HCT116 (cell line): ENCODE measurements at regions not wholly inside any gene's neighbourhood (a gene's known extent, or its start where the extent isn't known, plus 50 kb on each side); places are given as distances from the start of the nearest gene placed in this dataset.

Experiments
- ATAC-seq: fragments of 200-7000 bp; cut with Tn5 transposase; 2 replicates; pipeline ENCODE4 v1.9.1; 2020; ENCODE audit warnings: mild to moderate bottlenecking, moderate library complexity
- BruUV-seq: library from RNA; stranded (reverse); fragments of 400-500 nt; replicated peaks from 2 replicates; lab custom pipeline; 2021; lab: Mats Ljungman, UMichigan
- CTCF ChIA-PET: fragments of 300-600 bp; sonication (Branson Sonifier 250); formaldehyde crosslinking; loops from one replicate; lab custom pipeline; 2021; ENCODE audit warnings: antibody characterized with exemption; lab: Charles Lee
- POLR2A ChIA-PET: fragments of 300-600, 350-600 bp; sonication (Branson Sonifier 250); formaldehyde crosslinking; loops from one replicate; lab custom pipeline; 2021; ENCODE audit warnings: antibody characterized with exemption; lab: Charles Lee
- RAD21 ChIA-PET, 2 experiments: fragments of 300-600 bp; sonication (Branson Sonifier 250); formaldehyde crosslinking; loops; one replicate each; lab custom pipeline; 2023; ENCODE audit warnings: low total read pairs in 2 of 2; ENCODE audit not compliant: uncharacterized antibody in 2 of 2, unreplicated experiment in 2 of 2, low non-redundant PET in 1 of 2; lab: Charles Lee
- DNase-seq: peaks from one replicate; pipeline ENCODE4 v3.0.0-alpha.2; 2010; ENCODE audit warnings: low read depth, low spot score
- H2AFZ ChIP-seq: fragments of 200-600 bp; shearing (Covaris generic), sonication (generic); 2 replicates; pipeline ENCODE4 v1.6.1; 2017; ENCODE audit warnings: low read depth, mixed run types, mixed read lengths, antibody characterized with exemption, low read length; ENCODE audit not compliant: poor library complexity, severe bottlenecking
- H3K27ac ChIP-seq: 2 replicates; pipeline ENCODE4 v1.5.1; 2012; ENCODE audit warnings: low read depth, low read length
- H3K27me3 ChIP-seq: fragments of 200-600 bp; sonication (generic); 2 replicates; pipeline ENCODE4 v1.6.1; 2016; ENCODE audit warnings: mixed run types, low read length, mixed read lengths; ENCODE audit not compliant: insufficient read depth
- H3K36me3 ChIP-seq, 2 experiments: fragments of 200-500 bp in 1 of 2; fragments of 200-600 bp in 1 of 2; sonication (Bioruptor generic) in 1 of 2; sonication (generic) in 1 of 2; 2 replicates each; pipeline versions ENCODE4 v1.5.1 to v1.6.1; 2014 to 2016; ENCODE audit warnings: low read length in 2 of 2, inconsistent platforms in 1 of 2, mixed read lengths in 1 of 2, mixed run types in 1 of 2; ENCODE audit not compliant: insufficient read depth in 2 of 2, control insufficient read depth in 1 of 2
- H3K4me1 ChIP-seq, 2 experiments: fragments of 200-600 bp in 1 of 2; sonication (generic) in 1 of 2; 2 replicates each; pipeline versions ENCODE4 v1.5.1 to v1.6.1; 2012 to 2017; ENCODE audit warnings: low read length in 2 of 2, inconsistent platforms in 1 of 2, mild to moderate bottlenecking in 1 of 2, mixed read lengths in 1 of 2, mixed run types in 1 of 2, moderate library complexity in 1 of 2; ENCODE audit not compliant: insufficient read depth in 2 of 2, control insufficient read depth in 1 of 2
- H3K4me2 ChIP-seq: fragments of 200-600 bp; sonication (generic); 2 replicates; pipeline ENCODE4 v1.6.1; 2017; ENCODE audit warnings: mixed run types, low read length, mixed read lengths
- H3K4me3 ChIP-seq, 2 experiments: fragments of 200-600 bp in 1 of 2; sonication (generic) in 1 of 2; replicated peaks in 1 of 2; 2 replicates each; pipeline ENCODE4 v1.5.1; 2011 to 2016; ENCODE audit warnings: low read length in 2 of 2, control low read depth in 1 of 2, low read depth in 1 of 2, mild to moderate bottlenecking in 1 of 2, mixed read lengths in 1 of 2, mixed run types in 1 of 2
- H3K79me2 ChIP-seq: fragments of 200-600 bp; sonication (generic); 2 replicates; pipeline ENCODE4 v1.6.1; 2017; ENCODE audit warnings: mild to moderate bottlenecking, mixed run types, low read length, moderate library complexity, mixed read lengths; ENCODE audit not compliant: insufficient read depth
- H3K9ac ChIP-seq: fragments of 200-600 bp; sonication (generic); 2 replicates; pipeline ENCODE4 v1.6.1; 2016; ENCODE audit warnings: low read length, mixed read lengths
- H3K9me2 ChIP-seq: fragments of 200-600 bp; sonication (generic), shearing (Covaris generic); 2 replicates; pipeline ENCODE4 v1.6.1; 2017; ENCODE audit warnings: mixed run types, mild to moderate bottlenecking, moderate library complexity; ENCODE audit not compliant: insufficient read depth
- H3K9me3 ChIP-seq, 2 experiments: fragments of 200-500 bp in 1 of 2; fragments of 200-600 bp in 1 of 2; sonication (Bioruptor generic) in 1 of 2; sonication (generic) in 1 of 2; 2 replicates each; pipeline ENCODE4 v1.6.1; 2014 to 2017; ENCODE audit warnings: low read length in 2 of 2, mixed read lengths in 2 of 2, inconsistent platforms in 1 of 2, low read depth in 1 of 2, mild to moderate bottlenecking in 1 of 2, mixed run types in 1 of 2, moderate library complexity in 1 of 2; ENCODE audit not compliant: control insufficient read depth in 1 of 2, insufficient read depth in 1 of 2
- H4K20me1 ChIP-seq: fragments of 200-600 bp; sonication (generic), shearing (Covaris generic); 2 replicates; pipeline ENCODE4 v1.6.1; 2017; ENCODE audit warnings: mixed run types, mild to moderate bottlenecking, moderate library complexity; ENCODE audit not compliant: insufficient read depth
- ATF3 ChIP-seq: IDR thresholded peaks from 2 replicates; pipeline ENCODE4 v1.6.1; 2012
- CBX3 ChIP-seq: IDR thresholded peaks from 2 replicates; pipeline ENCODE4 v1.6.1; 2012; ENCODE audit warnings: low read depth
- CTCF ChIP-seq, 3 experiments: fragments of 200-600 bp in 1 of 3; sonication (generic) in 1 of 3; IDR thresholded peaks in 2 of 3; conservative IDR thresholded peaks in 1 of 3; 2 replicates each; pipeline ENCODE4 v1.5.1; 2012 to 2017; ENCODE audit warnings: low read depth in 2 of 3, low read length in 2 of 3, antibody characterized with exemption in 1 of 3, borderline replicate concordance in 1 of 3, control low read depth in 1 of 3, mild to moderate bottlenecking in 1 of 3, mixed read lengths in 1 of 3, mixed run types in 1 of 3, moderate library complexity in 1 of 3; ENCODE audit not compliant: insufficient read depth in 1 of 3
- EGR1 ChIP-seq: IDR thresholded peaks from 2 replicates; pipeline ENCODE4 v1.6.1; 2012; ENCODE audit warnings: low read depth
- ELF1 ChIP-seq: IDR thresholded peaks from 2 replicates; pipeline ENCODE4 v1.6.1; 2012; ENCODE audit warnings: low read depth, borderline replicate concordance
- EZH2 ChIP-seq: fragments of 200-600 bp; sonication (generic); IDR thresholded peaks from 2 replicates; pipeline ENCODE4 v1.6.1; 2017; ENCODE audit warnings: antibody characterized with exemption, mixed run types
- EZH2phosphoT487 ChIP-seq: fragments of 200-600 bp; IDR thresholded peaks from 2 replicates; pipeline ENCODE4 v1.6.1; 2018; ENCODE audit warnings: antibody characterized with exemption, borderline replicate concordance
- FOSL1 ChIP-seq: IDR thresholded peaks from 2 replicates; pipeline ENCODE4 v1.6.1; 2012; ENCODE audit warnings: low read depth
- POLR2A ChIP-seq: IDR thresholded peaks from 2 replicates; pipeline ENCODE4 v1.7.0; 2011; ENCODE audit warnings: borderline replicate concordance; ENCODE audit not compliant: insufficient read depth, insufficient read length; ENCODE audit errors: extremely low read depth
- POLR2AphosphoS5 ChIP-seq: IDR thresholded peaks from 2 replicates; pipeline ENCODE4 v1.6.1; 2011; ENCODE audit warnings: mild to moderate bottlenecking, low read depth, low read length, moderate library complexity
- RAD21 ChIP-seq: IDR thresholded peaks from 2 replicates; pipeline ENCODE4 v1.6.1; 2012; ENCODE audit warnings: low read depth, mild to moderate bottlenecking
- REST ChIP-seq: IDR thresholded peaks from 2 replicates; pipeline ENCODE4 v1.6.1; 2012; ENCODE audit warnings: low read depth
- SIN3A ChIP-seq: IDR thresholded peaks from 2 replicates; pipeline ENCODE4 v1.6.1; 2012; ENCODE audit warnings: low read depth
- SP1 ChIP-seq: IDR thresholded peaks from 2 replicates; pipeline ENCODE4 v1.6.1; 2012; ENCODE audit warnings: low read depth
- SRF ChIP-seq: IDR thresholded peaks from 2 replicates; pipeline ENCODE4 v1.6.1; 2012; ENCODE audit warnings: low read depth
- TCF7L2 ChIP-seq: IDR thresholded peaks from 2 replicates; pipeline ENCODE4 v1.7.0; 2011; ENCODE audit warnings: borderline replicate concordance, inconsistent platforms; ENCODE audit not compliant: insufficient read depth, insufficient read length; ENCODE audit errors: extremely low read depth
- ZBTB33 ChIP-seq: IDR thresholded peaks from 2 replicates; pipeline ENCODE4 v1.6.1; 2011; ENCODE audit warnings: mild to moderate bottlenecking, low read length, moderate library complexity; ENCODE audit not compliant: insufficient replicate concordance; ENCODE audit errors: extremely low read depth
- ZFX ChIP-seq: fragments of 450-650 bp; IDR thresholded peaks from 2 replicates; pipeline ENCODE4 v1.6.1; 2017
- ZNF274 ChIP-seq: fragments of 200-500 bp; sonication (Bioruptor generic); IDR thresholded peaks from 2 replicates; pipeline ENCODE4 v1.6.1; 2014; ENCODE audit warnings: mild to moderate bottlenecking, low read depth, low read length, inconsistent platforms
- intact Hi-C: fragments of 100-400 bp; cut with micrococcal nuclease; formaldehyde crosslinking; loops from 2 replicates; pipeline ENCODE4 v1.10.0; 2022

- no peak overlapping the region for H3K4me3 ChIP-seq
- ChIA-PET POLR2A (no interaction called here), CTCF (no interaction called here), RAD21 (no interaction called here)
- no TSS peak for BruUV-seq
- intact Hi-C loops, result no loop called here
- no peak overlapping the region for H3K27ac ChIP-seq
- TF ChIP-seq SP1 (no peak), EZH2 (no peak), ZFX (no peak), POLR2AphosphoS5 (no peak), ZBTB33 (no peak), SRF (no peak), SIN3A (no peak), FOSL1 (no peak), POLR2A (no peak), RAD21 (no peak), CTCF (IDR thresholded peaks at IDR 0.05 in 2 of 3, conservative IDR thresholded peaks at IDR 0.05 in 1 of 3; ENCODE audit: borderline replicate concordance in 1 of 3, insufficient read depth in 1 of 3, low read depth in 2 of 3, low read length in 2 of 3) (no peak), ATF3 (no peak), REST (no peak), ZNF274 (no peak), ELF1 (no peak), TCF7L2 (no peak), EGR1 (no peak), EZH2phosphoT487 (no peak), CBX3 (no peak)
- no peak overlapping the region for H3K9ac ChIP-seq
- no peaks in the 10 kb centered on the region for H3K79me2 ChIP-seq
- no peaks in the 10 kb centered on the region for H3K9me3 ChIP-seq
- DNase-seq, result no peak
- no peak overlapping the region for H2AFZ ChIP-seq
- no peaks in the 10 kb centered on the region for H4K20me1 ChIP-seq
- no peak overlapping the region for H3K4me2 ChIP-seq
- ATAC-seq, result no peak
- H3K27me3 ChIP-seq, result no peaks in the 10 kb centered on the region
- no peaks in the 10 kb centered on the region for H3K9me2 ChIP-seq
- H3K4me1 ChIP-seq, result no peaks in the 10 kb centered on the region
- H3K36me3 ChIP-seq, result no peaks in the 10 kb centered on the region
These were observed 440.9 kb downstream of the HACE1 start for GRCh38 chr6:104418839-104419238.
